Transverse colon (tissue), 4 donors: ENCODE measurements at regions not wholly inside any gene's neighbourhood (a gene's known extent, or its start where the extent isn't known, plus 50 kb on each side); places are given as distances from the start of the nearest gene placed in this dataset.

Source experiments
- POLR2A ChIP-seq: fragments of 450-650 bp; IDR thresholded peaks from one replicate; pipeline ENCODE4 v1.6.1; 2016; ENCODE audit warnings: antibody characterized with exemption, mild to moderate bottlenecking, moderate library complexity
- POLR2AphosphoS5 ChIP-seq, 3 donors: sonication (generic); formaldehyde crosslinking; IDR thresholded peaks; one replicate each; pipeline ENCODE4 v1.6.1; 2016; ENCODE audit warnings: antibody characterized with exemption in 3 of 3
- TF ChIP-seq, protein P1 (sequence below), 5 experiments: fragments of 200-600 bp in 3 of 5; fragments of 450-650 bp in 2 of 5; sonication (generic) in 3 of 5; IDR thresholded peaks; 1 replicate in 2 of 5; 2 replicates in 3 of 5; pipeline ENCODE4 v1.5.1; 2016 to 2017; ENCODE audit warnings: antibody characterized with exemption in 5 of 5, inconsistent platforms in 3 of 5, mild to moderate bottlenecking in 2 of 5, moderate library complexity in 1 of 5

DNA sequence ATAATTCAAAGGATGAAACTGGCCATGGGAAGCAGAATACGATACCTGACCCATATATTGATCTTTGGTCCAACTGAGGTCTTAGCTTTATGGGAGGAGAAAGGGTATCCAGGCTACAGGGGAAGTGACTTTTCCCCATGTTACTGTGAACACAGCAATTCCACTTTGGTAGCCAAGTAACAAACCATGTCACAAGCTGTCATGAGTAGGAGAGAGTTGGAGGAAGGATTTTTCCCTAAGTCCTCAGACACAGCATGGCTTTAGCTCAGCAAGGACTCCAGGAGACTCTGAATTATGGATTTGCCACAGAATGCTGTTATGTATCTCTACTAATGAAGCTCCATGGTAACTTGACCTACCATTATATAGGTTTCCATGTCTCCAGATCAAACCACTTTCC lies 56.5 kb upstream of the GNAO1 start:
- TF ChIP-seq, protein P1, sequence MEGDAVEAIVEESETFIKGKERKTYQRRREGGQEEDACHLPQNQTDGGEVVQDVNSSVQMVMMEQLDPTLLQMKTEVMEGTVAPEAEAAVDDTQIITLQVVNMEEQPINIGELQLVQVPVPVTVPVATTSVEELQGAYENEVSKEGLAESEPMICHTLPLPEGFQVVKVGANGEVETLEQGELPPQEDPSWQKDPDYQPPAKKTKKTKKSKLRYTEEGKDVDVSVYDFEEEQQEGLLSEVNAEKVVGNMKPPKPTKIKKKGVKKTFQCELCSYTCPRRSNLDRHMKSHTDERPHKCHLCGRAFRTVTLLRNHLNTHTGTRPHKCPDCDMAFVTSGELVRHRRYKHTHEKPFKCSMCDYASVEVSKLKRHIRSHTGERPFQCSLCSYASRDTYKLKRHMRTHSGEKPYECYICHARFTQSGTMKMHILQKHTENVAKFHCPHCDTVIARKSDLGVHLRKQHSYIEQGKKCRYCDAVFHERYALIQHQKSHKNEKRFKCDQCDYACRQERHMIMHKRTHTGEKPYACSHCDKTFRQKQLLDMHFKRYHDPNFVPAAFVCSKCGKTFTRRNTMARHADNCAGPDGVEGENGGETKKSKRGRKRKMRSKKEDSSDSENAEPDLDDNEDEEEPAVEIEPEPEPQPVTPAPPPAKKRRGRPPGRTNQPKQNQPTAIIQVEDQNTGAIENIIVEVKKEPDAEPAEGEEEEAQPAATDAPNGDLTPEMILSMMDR (IDR thresholded peaks at IDR 0.05) = no peak
- TF ChIP-seq POLR2A = no peak
- no peak for TF ChIP-seq POLR2AphosphoS5 (IDR thresholded peaks at IDR 0.05)
